ENCODE measurements at regions not wholly inside any gene's neighbourhood (a gene's known extent, or its start where the extent isn't known, plus 50 kb on each side); places are given as distances from the start of the nearest gene placed in this dataset.

DNA sequence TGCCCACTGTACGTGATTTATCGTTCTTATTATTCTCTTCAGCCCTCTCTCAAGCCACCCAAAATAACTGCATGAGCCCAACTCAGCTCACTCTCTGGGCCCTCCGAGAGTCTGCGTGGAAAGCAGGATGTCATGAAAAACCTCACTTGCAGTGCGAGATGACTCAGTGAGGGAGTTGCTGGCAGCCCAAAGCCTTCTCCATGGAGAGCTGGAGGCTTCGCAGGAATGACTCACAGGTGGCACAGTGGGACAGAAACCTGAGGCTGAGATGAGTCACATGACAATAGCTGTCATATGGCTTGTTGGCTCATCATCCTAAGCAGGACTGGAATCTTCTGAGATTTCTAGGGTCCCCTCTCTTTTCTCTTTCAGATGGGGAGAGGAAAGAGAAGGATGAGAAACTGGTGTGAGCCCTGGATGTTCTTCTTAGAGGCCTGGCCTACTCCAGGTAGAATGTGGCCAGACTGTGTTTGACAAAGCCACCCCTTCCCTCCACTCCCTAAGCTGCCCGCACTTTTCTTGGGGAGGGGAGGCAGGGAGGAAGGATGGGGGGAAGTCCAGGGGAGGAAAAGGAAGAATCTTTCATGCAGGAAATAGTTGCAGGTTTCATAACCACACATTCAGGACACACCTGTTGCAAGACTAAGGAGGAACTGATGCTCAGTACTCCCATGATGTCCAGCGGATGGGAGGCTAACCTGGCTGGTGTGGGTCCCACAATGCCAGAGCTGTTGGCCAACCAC is 160.6 kb upstream of the RPL38 start:
- TF ChIP-seq, protein P1, sequence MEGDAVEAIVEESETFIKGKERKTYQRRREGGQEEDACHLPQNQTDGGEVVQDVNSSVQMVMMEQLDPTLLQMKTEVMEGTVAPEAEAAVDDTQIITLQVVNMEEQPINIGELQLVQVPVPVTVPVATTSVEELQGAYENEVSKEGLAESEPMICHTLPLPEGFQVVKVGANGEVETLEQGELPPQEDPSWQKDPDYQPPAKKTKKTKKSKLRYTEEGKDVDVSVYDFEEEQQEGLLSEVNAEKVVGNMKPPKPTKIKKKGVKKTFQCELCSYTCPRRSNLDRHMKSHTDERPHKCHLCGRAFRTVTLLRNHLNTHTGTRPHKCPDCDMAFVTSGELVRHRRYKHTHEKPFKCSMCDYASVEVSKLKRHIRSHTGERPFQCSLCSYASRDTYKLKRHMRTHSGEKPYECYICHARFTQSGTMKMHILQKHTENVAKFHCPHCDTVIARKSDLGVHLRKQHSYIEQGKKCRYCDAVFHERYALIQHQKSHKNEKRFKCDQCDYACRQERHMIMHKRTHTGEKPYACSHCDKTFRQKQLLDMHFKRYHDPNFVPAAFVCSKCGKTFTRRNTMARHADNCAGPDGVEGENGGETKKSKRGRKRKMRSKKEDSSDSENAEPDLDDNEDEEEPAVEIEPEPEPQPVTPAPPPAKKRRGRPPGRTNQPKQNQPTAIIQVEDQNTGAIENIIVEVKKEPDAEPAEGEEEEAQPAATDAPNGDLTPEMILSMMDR (IDR thresholded peaks at IDR 0.05; ENCODE audit: low read length) = no peak
- no peak for TF ChIP-seq EZH2 (optimal IDR thresholded peaks at IDR 0.05; ENCODE audit: low read depth, low read length)
- TF ChIP-seq EZH2phosphoT487 (IDR thresholded peaks at IDR 0.05; ENCODE audit: low read length) = no peak

All from MM.1S (cell line).